Chondrocyte (in vitro differentiated cells): ENCODE measurements at regions not wholly inside any gene's neighbourhood (a gene's known extent, or its start where the extent isn't known, plus 50 kb on each side); places are given as distances from the start of the nearest gene placed in this dataset.

Experiments
- DNase-seq: peaks from one replicate; pipeline ENCODE4 v3.0.0; 2021; ENCODE audit warnings: mixed read lengths, low spot score
- H3K27ac Mint-ChIP-seq: one replicate; pipeline ENCODE4 v1.8.0; 2021; ENCODE audit warnings: mild to moderate bottlenecking, moderate library complexity, mixed read lengths; ENCODE audit not compliant: unreplicated experiment
- H3K27me3 Mint-ChIP-seq: 2 replicates; pipeline ENCODE4 v1.8.0; 2021; ENCODE audit warnings: low read depth, mixed read lengths
- H3K36me3 Mint-ChIP-seq: 2 replicates; pipeline ENCODE4 v1.8.0; 2021; ENCODE audit warnings: low read depth, mixed read lengths
- H3K4me1 Mint-ChIP-seq: 2 replicates; pipeline ENCODE4 v1.8.0; 2021; ENCODE audit warnings: low read depth, mild to moderate bottlenecking, mixed read lengths
- H3K4me3 Mint-ChIP-seq: one replicate; pipeline ENCODE4 v1.8.0; 2021; ENCODE audit warnings: mild to moderate bottlenecking, moderate library complexity, mixed read lengths; ENCODE audit not compliant: unreplicated experiment
- H3K9me3 Mint-ChIP-seq: 2 replicates; pipeline ENCODE4 v1.8.0; 2021; ENCODE audit warnings: low read depth, mixed read lengths
- CTCF ChIP-seq: fragments of 200-600 bp; sonication (generic); IDR thresholded peaks from 2 replicates; pipeline ENCODE4 v1.5.0; 2021; ENCODE audit warnings: antibody characterized with exemption, mild to moderate bottlenecking, moderate library complexity

GRCh38 chr19:31173991-31174390 is 175.2 kb downstream of the TSHZ3 start:
- Mint-ChIP-seq H3K27ac (no peak overlapping the region), H3K9me3 (peaks cover 2% of the 10 kb centered on the region), H3K4me1 (peaks cover 6% of the 10 kb centered on the region), H3K36me3 (peaks cover 3% of the 10 kb centered on the region), H3K27me3 (no peaks in the 10 kb centered on the region), H3K4me3 (no peak overlapping the region)
- no peak for TF ChIP-seq CTCF
- no peak for DNase-seq

GRCh38 chr19:31171936-31172335 is 177.3 kb downstream of the TSHZ3 start:
- Mint-ChIP-seq H3K4me3 (no peak overlapping the region), H3K27me3 (peaks cover 3% of the 10 kb centered on the region), H3K36me3 (peaks cover 3% of the 10 kb centered on the region), H3K4me1 (no peaks in the 10 kb centered on the region), H3K27ac (no peak overlapping the region), H3K9me3 (peaks cover 2% of the 10 kb centered on the region)
- DNase-seq = no peak
- no peak for TF ChIP-seq CTCF

- Mint-ChIP-seq H3K4me3 (no peak overlapping the region), H3K27ac (no peak overlapping the region), H3K27me3 (peaks cover 6% of the 10 kb centered on the region), H3K36me3 (no peaks in the 10 kb centered on the region), H3K9me3 (no peaks in the 10 kb centered on the region), H3K4me1 (no peaks in the 10 kb centered on the region)
- no peak for TF ChIP-seq CTCF
- DNase-seq = no peak
Observed at GRCh38 chr19:31170046-31170445, 179.2 kb downstream of the TSHZ3 start.

GRCh38 chr19:31168106-31168625 is 181.1 kb downstream of the TSHZ3 start:
- no peak for TF ChIP-seq CTCF
- H3K27ac Mint-ChIP-seq = no peak overlapping the region
- H3K4me1 Mint-ChIP-seq = no peaks in the 10 kb centered on the region
- no peaks in the 10 kb centered on the region for H3K9me3 Mint-ChIP-seq
- H3K36me3 Mint-ChIP-seq = no peaks in the 10 kb centered on the region
- peaks cover 6% of the 10 kb centered on the region for H3K27me3 Mint-ChIP-seq
- H3K4me3 Mint-ChIP-seq = no peak overlapping the region
- no peak for DNase-seq

- Mint-ChIP-seq H3K27ac (no peak overlapping the region), H3K36me3 (no peaks in the 10 kb centered on the region), H3K4me3 (no peak overlapping the region), H3K9me3 (no peaks in the 10 kb centered on the region), H3K4me1 (no peaks in the 10 kb centered on the region), H3K27me3 (peaks cover 6% of the 10 kb centered on the region)
- no peak for DNase-seq
- TF ChIP-seq CTCF = no peak
Observed at GRCh38 chr19:31167690-31168089, 181.5 kb downstream of the TSHZ3 start.
